NCI-H2107 treated with DMSO at 0.1 percent for 48 hours (cell line): ENCODE measurements at regions not wholly inside any gene's neighbourhood (a gene's known extent, or its start where the extent isn't known, plus 50 kb on each side); places are given as distances from the start of the nearest gene placed in this dataset.

ENCODE experiments used
- DNase-seq: peaks from one replicate; lab custom pipeline; 2025; ENCODE audit not compliant: unreplicated experiment; lab: John Stamatoyannopoulos, UW

GRCh38 chr16:16780588-16780987 lies 401.6 kb downstream of the NPIPA7 start:
- DNase-seq = no peak

DNA sequence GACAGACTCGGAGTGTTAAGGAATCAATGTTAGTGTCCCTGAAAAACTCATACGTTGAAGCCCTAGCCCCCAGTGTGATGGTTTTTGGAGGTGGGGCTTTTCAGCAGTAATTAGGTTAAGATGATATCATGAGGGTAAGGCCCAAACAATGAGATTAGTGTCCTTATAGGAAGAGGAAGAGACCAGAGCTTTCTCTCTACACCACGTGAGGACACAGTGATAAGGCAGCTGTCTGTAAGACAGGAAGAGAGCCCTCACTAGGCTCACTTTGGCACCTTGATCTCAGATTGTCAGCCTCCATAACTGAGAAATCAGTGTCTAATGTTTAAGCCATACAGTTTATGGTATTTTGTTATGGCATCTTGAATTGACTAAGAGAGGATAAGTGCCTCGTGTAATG lies 403.2 kb downstream of the NPIPA7 start:
- DNase-seq = no peak

GRCh38 chr16:16788004-16788403 lies 409.1 kb downstream of the NPIPA7 start:
- no peak for DNase-seq

DNA sequence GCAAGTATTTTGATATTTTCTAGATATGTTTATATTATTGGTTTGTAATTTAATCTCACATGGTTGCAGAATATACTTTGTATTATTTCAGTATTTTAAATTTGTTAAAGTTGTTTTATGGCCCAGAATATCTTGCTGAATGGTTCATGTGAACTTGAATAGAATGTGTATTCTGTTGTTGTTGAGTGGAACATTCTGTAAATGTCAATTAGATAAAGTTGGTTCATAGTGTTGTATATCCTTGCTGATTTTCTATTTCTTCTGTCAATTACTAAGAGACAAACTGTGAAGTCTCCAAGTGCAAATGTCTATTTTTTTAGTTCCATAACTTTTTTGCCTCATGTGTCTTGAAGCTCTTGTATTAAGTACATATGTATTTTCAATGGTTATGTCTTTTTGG lies 411.7 kb downstream of the NPIPA7 start:
- no peak for DNase-seq

DNA sequence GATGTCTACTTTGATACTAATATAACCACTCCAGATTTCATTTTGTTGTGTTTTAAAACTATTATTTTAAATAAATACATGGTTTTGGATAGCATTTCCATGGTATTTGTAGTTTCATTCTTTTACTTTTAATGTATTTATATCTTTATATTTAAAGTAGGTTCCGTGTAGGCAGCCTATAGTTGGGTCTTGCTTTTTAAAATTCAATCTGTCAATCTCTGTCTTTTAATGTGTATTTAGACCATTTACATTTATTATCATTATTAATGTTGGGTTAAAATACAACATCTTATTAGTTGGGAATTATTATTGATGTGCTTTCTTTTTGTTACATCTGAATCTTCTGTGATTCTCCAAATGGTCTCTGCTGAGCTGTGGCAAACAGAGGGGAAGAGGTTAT lies 412.1 kb downstream of the NPIPA7 start:
- DNase-seq = no peak

- DNase-seq = no peak
Measured at GRCh38 chr16:16797239-16797638, 418.3 kb downstream of the NPIPA7 start.

- DNase-seq = no peak
Measured at GRCh38 chr16:16798504-16798903, 419.6 kb downstream of the NPIPA7 start.

DNA sequence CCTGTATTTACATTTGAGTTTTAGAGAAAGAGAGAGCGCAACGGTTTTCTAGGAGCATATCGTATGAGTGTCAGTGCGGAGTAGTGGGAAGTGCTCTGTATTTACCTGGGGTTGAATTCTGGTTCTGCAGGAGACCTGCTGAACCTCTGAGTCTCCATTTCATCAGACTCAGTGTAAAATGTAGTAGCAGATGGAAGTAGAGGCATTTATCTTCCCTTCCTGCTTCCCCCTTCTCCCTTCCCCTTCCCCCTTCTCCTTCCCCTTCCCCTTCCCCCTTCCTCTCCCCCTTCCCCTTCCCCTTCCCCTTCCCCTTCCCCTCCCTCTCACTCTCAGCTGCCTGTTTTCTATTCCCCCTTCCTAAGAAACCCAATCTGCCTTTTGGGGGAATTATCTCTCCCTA lies 426.9 kb downstream of the NPIPA7 start:
- DNase-seq = no peak

DNA sequence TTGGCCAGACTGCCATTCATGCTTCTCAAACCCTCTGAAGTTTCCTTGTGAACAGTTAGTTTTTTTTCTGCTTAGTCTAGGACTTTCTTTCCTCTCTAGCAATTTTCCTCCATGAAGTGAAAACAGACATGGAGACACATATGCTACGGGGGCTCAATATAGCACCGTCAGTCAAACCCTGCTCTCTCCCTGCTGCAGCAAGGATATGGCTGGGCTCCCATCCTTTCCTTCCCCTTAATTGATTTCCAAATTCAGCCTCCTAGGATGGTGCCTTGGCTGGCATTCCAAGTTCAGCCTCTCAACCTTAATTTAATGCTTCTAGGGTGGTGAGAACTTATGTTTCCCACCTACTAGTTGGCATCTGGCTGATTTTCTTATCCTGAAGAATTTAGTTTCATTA lies 436.7 kb downstream of the NPIPA7 start:
- no peak for DNase-seq

- no peak for DNase-seq
Measured at GRCh38 chr16:16817196-16817595, 438.3 kb downstream of the NPIPA7 start.

- no peak for DNase-seq
Measured at GRCh38 chr16:16821261-16821660, 442.3 kb downstream of the NPIPA7 start.

GRCh38 chr16:16828913-16829398 lies 450.0 kb downstream of the NPIPA7 start:
- peak; percentile 0 for DNase-seq

- no peak for DNase-seq
Measured at GRCh38 chr16:16830401-16830800, 451.5 kb downstream of the NPIPA7 start.

DNA sequence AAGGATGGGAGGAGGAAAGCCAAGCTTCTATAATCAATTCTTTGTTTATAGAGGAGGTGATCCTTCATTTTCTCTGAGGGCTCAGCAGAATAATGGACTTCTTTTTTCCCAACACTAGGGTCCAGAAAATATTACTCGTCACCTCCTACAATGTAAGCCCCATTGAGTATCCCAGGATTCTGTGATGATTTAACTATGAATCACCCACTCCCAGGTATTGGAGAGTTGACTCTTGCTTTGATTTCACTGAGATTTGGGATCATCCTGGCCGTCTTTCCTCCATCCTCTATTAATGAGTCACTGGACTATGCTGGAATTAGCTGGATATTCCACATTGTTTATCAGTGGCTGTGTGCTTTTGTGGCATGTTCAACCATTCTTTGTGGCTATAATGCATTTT lies 452.0 kb downstream of the NPIPA7 start:
- DNase-seq = no peak

DNA sequence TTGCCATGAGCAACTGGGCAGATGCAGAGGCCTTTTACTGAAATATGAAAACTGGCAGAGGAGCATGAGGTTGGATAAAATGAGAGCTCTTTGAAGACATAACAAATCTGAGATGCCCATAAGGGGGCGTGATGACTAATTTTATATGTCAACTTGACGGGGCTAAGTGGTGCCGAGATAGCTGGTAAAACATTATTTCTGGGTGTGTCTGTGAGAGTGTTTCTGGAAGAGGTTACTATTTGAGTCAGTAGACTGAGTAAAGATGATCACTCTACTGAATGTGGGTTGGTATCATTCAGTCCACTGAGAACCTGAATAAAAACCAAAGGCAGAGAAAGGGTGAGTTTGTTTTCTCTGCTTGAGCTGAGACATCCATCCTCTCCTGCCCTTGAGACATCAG lies 454.2 kb downstream of the NPIPA7 start:
- DNase-seq = no peak

DNA sequence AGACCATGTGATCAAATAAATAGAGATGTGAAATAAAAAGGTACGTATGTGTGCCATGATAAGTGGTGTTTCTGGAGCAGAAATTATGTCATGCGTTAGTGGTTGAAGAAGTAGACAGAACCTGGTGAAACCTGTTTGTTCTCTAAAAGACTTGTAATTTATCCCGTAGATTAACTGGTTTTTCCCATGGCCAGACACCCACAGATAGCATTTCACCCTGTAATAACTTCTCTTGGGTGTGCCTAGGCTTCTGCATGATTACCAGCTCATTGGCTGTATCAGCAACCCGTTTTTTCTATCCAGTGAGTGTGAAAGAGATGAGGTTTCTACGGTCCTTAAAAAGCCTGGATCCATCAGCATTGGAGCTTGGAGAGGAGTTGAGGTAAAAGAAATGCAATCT lies 471.3 kb downstream of the NPIPA7 start:
- DNase-seq = no peak

DNA sequence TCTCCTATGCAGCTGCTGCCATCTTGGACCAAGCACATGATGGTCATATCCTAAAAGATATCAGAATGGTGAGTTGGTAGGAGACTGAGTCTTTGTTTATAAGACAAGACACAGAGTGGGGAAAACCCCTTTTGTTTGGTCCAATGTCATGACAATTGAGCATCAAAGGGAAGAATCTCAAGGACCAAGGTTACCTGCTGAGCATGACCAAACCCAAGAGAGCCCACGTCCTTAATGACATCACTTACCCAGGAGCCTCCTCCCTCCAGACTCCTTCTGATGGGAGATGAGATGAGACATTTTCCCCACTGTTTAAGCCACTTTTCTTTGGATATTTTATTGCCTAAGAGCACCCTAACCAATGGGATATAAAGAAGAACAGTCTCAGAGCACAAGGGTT lies 478.1 kb downstream of the NPIPA7 start:
- no peak for DNase-seq

DNA sequence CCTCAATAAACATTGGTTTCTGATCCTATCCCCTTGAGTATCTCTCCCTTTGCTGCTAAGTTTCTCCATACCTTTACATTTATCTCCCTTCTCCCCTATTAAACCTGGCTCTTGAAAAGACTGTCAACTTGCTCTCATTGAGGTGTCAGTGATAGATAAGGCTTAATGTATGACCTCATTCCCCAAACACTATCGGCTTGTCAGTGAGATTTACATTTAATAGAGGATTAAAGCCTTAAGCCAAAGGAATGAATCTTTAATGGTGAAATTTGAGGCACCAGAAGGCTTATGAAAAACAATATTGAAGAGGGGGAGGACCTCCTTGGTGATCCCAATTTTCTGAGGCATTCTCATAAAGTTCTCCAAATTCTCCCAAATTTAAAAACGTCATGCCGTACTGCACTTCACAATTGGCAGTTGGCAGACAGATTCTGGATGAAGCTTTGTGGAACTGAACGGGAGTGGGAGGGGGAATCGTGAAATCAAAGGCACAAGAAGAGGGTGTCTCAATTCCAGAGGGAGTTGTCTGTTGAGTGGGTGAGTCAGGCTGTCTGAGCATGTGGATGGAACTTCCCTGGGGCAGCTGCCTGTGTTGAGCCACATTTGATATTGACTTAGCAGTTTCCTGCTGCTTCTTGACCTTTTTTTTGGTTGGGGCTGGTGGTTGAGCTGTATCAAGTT lies 478.8 kb downstream of the NPIPA7 start:
- peak; percentile 14 for DNase-seq

DNA sequence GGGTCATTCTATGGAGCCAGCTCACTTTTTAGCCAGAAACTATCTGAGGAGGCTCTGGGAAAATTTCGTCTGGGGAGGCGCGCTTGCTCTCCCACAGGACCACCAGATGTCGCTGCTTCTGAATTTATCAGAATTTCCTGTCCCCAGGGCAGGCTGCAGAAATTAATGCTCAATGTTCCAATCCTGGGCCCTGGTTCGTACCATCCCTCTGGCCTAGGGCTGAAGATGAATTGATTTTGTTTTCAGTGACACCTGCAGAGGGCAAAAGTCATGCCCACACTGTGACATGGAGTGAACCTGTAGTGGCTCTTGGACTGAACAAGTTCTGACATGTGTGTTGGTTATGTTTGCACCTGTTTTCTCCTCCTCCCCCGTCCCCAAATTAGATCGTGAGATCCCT lies 482.6 kb downstream of the NPIPA7 start:
- DNase-seq = peak; percentile 8

DNA sequence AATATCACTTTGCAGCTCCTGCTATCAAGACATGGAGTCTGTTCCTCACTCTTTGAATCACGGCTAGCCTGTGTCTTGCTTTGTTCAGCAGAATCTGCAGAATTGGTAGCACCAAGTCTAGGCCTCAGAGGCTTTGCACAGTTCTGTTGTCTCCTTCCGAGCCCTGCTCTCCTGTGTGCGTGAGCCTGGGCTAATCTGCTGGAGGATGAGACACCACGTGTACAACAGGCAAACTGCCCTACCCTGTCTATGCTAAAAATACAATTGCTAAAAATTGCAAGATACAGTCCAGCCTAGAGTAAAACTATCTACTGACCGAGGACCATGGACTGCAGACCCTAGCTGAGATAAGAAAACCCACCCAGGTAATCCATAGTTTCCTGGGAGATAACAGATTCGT lies 484.7 kb downstream of the NPIPA7 start:
- DNase-seq = no peak

- no peak for DNase-seq
Measured at GRCh38 chr16:16864536-16864935, 485.6 kb downstream of the NPIPA7 start.

GRCh38 chr16:16865374-16865773 lies 486.4 kb downstream of the NPIPA7 start:
- DNase-seq = no peak

GRCh38 chr16:16867973-16868372 lies 489.0 kb downstream of the NPIPA7 start:
- DNase-seq = no peak
